A549 (cell line): ENCODE measurements at regions not wholly inside any gene's neighbourhood (a gene's known extent, or its start where the extent isn't known, plus 50 kb on each side); places are given as distances from the start of the nearest gene placed in this dataset.

ENCODE experiments used
- BHLHE40 ChIP-seq: IDR thresholded peaks from 2 replicates; pipeline ENCODE4 v1.6.1; 2012; ENCODE audit warnings: low read depth, low read length, inconsistent platforms
- CTCF ChIP-seq: fragments of >200 bp; sonication (Bioruptor Twin); formaldehyde crosslinking; IDR thresholded peaks from 3 replicates; pipeline ENCODE4 v1.5.1; 2016
- HMGXB4 ChIP-seq: fragments of 250-450 bp; sonication (Bioruptor Pico); IDR thresholded peaks from 2 replicates; pipeline ENCODE4 v1.5.0; 2021; ENCODE audit warnings: mild to moderate bottlenecking, moderate library complexity, borderline replicate concordance
- MAX ChIP-seq: IDR thresholded peaks from 2 replicates; pipeline ENCODE4 v1.6.1; 2012
- POLR2AphosphoS2 ChIP-seq: conservative IDR thresholded peaks from 2 replicates; pipeline ENCODE4 v1.6.1; 2012; ENCODE audit warnings: low read length, improper control_type of control experiment, inconsistent platforms
- RAD21 ChIP-seq, 2 experiments: fragments of >200 bp in 1 of 2; sonication (Bioruptor Twin) in 1 of 2; formaldehyde crosslinking in 1 of 2; IDR thresholded peaks in 1 of 2; conservative IDR thresholded peaks in 1 of 2; 2 replicates in 1 of 2; 3 replicates in 1 of 2; pipeline ENCODE4 v1.6.1; 2012 to 2018; ENCODE audit warnings: inconsistent platforms in 1 of 2
- SREBF2 ChIP-seq: fragments of 450-650 bp; IDR thresholded peaks from 2 replicates; pipeline ENCODE4 v1.6.1; 2014; ENCODE audit warnings: mild to moderate bottlenecking, moderate library complexity
- ZNF302 ChIP-seq: fragments of 250-450 bp; sonication (Bioruptor Pico); IDR thresholded peaks from 2 replicates; pipeline ENCODE4 v1.9.0; 2021; ENCODE audit warnings: inconsistent platforms, mild to moderate bottlenecking, moderate library complexity

DNA sequence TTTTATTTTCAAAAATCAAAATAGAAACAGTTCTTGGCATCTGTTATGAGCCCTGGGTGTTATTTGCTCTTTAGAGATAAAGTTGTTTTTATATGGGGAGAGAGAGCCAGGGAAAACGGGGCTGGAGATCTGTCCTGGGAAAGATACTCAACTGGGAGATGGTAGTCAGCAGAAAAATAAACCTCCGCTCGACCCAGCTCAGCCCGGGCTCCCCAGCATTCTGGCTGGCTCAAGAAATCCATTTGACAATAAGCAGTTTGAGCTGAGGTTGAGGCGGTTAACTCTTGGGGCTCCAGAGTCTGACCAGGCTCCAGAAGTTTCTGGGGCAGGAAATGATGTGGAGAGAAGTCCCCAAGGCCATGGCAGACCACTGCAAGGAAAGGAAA lies 151.9 kb downstream of the IRX5 start:
- TF ChIP-seq POLR2AphosphoS2 (no peak), ZNF302 (CRISPR knock-in tag) (no peak), CTCF (no peak), BHLHE40 (no peak), SREBF2 (no peak), RAD21 (conservative IDR thresholded peaks at IDR 0.05 in 1 of 2, IDR thresholded peaks at IDR 0.05 in 1 of 2) (no peak), MAX (no peak), HMGXB4 (no peak)
